Activated naive CD8-positive, alpha-beta T cell treated with anti-CD3 and anti-CD28 coated beads, Interleukin-2, amount 10 ng/mL, durations not matched to agents 7 days and 5 days (primary cell): ENCODE measurements at regions not wholly inside any gene's neighbourhood (a gene's known extent, or its start where the extent isn't known, plus 50 kb on each side); places are given as distances from the start of the nearest gene placed in this dataset.

Source experiments
- ATAC-seq: fragments of 150-1000 bp; cut with Tn5 transposase; one replicate; pipeline ENCODE4 v1.10.0; 2021; ENCODE audit warnings: low read depth, moderate library complexity
- POLR2A ChIA-PET: fragments of 350-600 bp; sonication (Branson Sonifier 250); formaldehyde crosslinking; loops from one replicate; lab custom pipeline; 2021; ENCODE audit warnings: antibody characterized with exemption; lab: Charles Lee
- DNase-seq: peaks from one replicate; pipeline ENCODE4 v3.0.0; 2021
- H3K27ac Mint-ChIP-seq: one replicate; pipeline ENCODE4 v1.8.0; 2022; ENCODE audit warnings: mild to moderate bottlenecking, mixed read lengths
- H3K27me3 Mint-ChIP-seq: one replicate; pipeline ENCODE4 v1.8.0; 2022; ENCODE audit warnings: mild to moderate bottlenecking, moderate library complexity, mixed read lengths
- H3K36me3 Mint-ChIP-seq: one replicate; pipeline ENCODE4 v1.8.0; 2021; ENCODE audit warnings: mild to moderate bottlenecking, mixed read lengths
- H3K4me1 Mint-ChIP-seq: one replicate; pipeline ENCODE4 v1.8.0; 2021; ENCODE audit warnings: mixed read lengths
- H3K4me3 Mint-ChIP-seq: one replicate; pipeline ENCODE4 v1.8.0; 2022; ENCODE audit warnings: mild to moderate bottlenecking, moderate library complexity, mixed read lengths
- H3K9me3 Mint-ChIP-seq: one replicate; pipeline ENCODE4 v1.8.0; 2021; ENCODE audit warnings: mixed read lengths

DNA sequence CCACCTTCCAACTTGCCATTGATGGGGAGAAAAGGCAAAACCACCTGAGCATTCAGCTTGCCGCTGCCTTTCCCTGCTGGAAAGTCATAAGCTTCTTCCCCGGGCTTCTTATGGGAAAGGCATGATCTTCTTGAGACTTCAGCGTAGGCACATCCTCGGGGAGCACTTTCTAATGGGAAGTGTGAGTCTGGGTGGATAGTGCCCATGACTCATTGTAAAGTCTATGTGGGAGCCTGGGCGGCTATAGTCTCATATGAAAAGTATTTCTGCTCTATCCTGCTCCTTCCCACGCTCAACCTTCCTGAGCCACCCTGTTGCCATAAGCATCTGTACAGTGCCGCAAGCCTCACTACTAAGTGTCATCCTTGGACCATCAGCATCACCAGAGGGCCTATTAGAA, 309.9 kb upstream of the THBS1 start:
- POLR2A ChIA-PET, result interaction anchor here (0.6 kb wide), 1 partner anchor 621 kb away, joined by 3 read pairs; no protein-coding TSS in a partner anchor
- peaks cover 5% of the 10 kb centered on the region for H3K4me1 Mint-ChIP-seq
- H3K27ac Mint-ChIP-seq, result no peak overlapping the region
- no peaks in the 10 kb centered on the region for H3K36me3 Mint-ChIP-seq
- no peak for ATAC-seq
- no peak for DNase-seq
- H3K9me3 Mint-ChIP-seq, result no peaks in the 10 kb centered on the region
- H3K27me3 Mint-ChIP-seq, result peaks cover 2% of the 10 kb centered on the region
- no peak overlapping the region for H3K4me3 Mint-ChIP-seq

- H3K27ac Mint-ChIP-seq, result no peak overlapping the region
- H3K9me3 Mint-ChIP-seq, result no peaks in the 10 kb centered on the region
- no peaks in the 10 kb centered on the region for H3K4me1 Mint-ChIP-seq
- no peaks in the 10 kb centered on the region for H3K36me3 Mint-ChIP-seq
- no peak overlapping the region for H3K4me3 Mint-ChIP-seq
- DNase-seq, result no peak
- peaks cover 2% of the 10 kb centered on the region for H3K27me3 Mint-ChIP-seq
- no peak for ATAC-seq
- POLR2A ChIA-PET, result no interaction called here
Observed at GRCh38 chr15:39272901-39273300, 308.0 kb upstream of the THBS1 start.

DNA sequence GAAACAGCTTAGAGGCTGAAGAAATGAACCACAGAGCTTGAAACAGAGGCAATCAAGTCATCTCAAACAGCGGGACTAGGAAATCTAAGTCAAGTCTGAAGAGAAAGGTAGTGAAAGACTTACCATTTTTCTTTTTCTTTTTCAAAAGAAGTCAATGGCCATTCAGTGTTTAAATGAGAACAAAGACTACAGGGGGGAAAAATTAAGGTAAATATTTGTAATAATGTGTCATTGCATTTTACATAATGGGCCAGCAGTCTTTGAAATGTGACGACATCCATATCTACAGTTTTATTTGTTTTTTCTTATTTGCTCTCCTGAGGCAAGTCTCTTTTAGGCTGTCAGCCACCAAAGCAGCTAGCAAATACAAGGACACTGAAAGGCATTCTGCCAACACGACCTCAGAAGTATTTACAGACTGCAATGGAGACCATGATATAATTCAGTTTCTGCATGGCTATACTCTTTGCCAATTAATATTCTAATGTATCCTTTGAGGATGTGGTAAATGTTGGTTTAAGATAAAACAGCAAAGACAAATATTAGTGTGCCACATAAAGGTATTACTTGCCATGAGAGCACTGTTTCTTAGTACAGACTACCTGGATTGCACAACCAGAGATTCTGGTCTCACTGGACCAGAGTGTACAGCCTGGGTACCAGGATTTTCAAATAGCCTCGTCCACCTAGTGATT, 307.0 kb upstream of the THBS1 start:
- H3K36me3 Mint-ChIP-seq, result no peaks in the 10 kb centered on the region
- POLR2A ChIA-PET, result no interaction called here
- H3K4me3 Mint-ChIP-seq, result no peak overlapping the region

DNA sequence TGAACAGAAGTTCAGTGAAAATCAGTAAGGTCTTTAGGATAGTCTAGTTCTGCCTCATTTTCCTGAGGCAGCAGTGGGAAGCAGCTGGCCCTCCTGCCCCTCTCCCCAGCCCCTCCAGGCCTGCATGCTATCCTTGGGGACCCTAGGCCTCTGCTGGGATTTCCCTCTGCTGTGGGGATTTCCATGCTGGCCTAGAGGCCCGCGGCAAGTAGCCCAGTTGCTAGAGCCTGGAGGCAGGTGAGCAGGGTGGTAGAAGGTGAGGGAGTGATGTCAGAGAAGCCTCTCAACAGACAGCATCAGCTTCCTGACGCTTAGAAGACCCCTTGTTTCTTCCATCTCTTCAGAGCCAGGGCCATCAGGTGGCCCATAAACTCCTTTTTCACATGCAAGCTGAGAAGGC, 305.8 kb upstream of the THBS1 start:
- Mint-ChIP-seq H3K4me3 (no peak overlapping the region), H3K27me3 (peaks cover 2% of the 10 kb centered on the region), H3K36me3 (no peaks in the 10 kb centered on the region), H3K9me3 (no peaks in the 10 kb centered on the region), H3K4me1 (no peaks in the 10 kb centered on the region), H3K27ac (no peak overlapping the region)
- POLR2A ChIA-PET, result no interaction called here
- DNase-seq, result no peak
- no peak for ATAC-seq

More for the DNA sequence above, 307.0 kb upstream of the THBS1 start:
- Mint-ChIP-seq H3K4me1 (no peaks in the 10 kb centered on the region), H3K9me3 (no peaks in the 10 kb centered on the region), H3K27ac (no peak overlapping the region), H3K27me3 (peaks cover 2% of the 10 kb centered on the region)
- ATAC-seq (no peak), DNase-seq (no peak)

DNA sequence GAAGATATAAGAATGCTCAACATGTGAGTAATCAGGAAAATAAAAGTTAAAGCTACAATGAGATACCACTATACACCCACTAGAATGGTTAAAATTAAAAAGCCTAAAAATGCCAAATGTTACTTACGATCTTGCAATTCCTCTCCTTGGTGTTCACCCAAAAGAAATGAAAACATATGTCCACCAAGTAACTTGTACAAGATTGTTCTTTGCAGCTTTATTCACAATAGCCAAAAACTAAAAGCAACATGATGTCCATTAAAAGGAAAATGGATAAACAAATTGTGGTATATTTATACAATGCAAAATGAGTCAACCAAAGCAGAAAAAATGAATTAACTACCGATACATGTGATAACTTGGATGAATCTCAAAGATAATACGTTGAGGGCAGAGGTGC, 301.6 kb upstream of the THBS1 start:
- POLR2A ChIA-PET, result no interaction called here
- peaks cover 11% of the 10 kb centered on the region for H3K27me3 Mint-ChIP-seq
- H3K36me3 Mint-ChIP-seq, result no peaks in the 10 kb centered on the region

DNA sequence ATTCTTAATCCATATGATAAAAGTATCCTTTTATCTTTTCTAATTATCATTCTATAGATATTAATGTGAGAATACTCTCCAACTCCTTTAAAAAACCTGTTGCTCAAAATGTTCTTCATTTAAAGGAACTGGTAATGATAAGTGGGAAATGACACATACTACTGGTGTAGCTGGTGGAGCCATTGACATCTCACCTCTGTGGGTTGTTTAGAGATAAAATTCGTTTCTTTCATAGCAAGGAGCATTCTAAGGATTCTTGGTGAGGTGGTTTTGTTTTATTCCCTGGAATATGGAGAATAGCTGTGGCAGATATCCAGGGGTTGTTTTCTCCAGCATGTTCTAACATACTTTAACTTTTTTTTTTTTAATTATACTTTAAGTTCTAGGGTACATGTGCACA, 299.8 kb upstream of the THBS1 start:
- POLR2A ChIA-PET, result no interaction called here
- no peak overlapping the region for H3K4me3 Mint-ChIP-seq
- peaks cover 11% of the 10 kb centered on the region for H3K27me3 Mint-ChIP-seq
- peaks cover 2% of the 10 kb centered on the region for H3K9me3 Mint-ChIP-seq
- no peak overlapping the region for H3K27ac Mint-ChIP-seq
- no peaks in the 10 kb centered on the region for H3K4me1 Mint-ChIP-seq
- DNase-seq (no peak), ATAC-seq (no peak)
- no peaks in the 10 kb centered on the region for H3K36me3 Mint-ChIP-seq

More for the DNA sequence above, 301.6 kb upstream of the THBS1 start:
- ATAC-seq (no peak), DNase-seq (no peak)
- Mint-ChIP-seq H3K4me3 (no peak overlapping the region), H3K27ac (no peak overlapping the region), H3K4me1 (no peaks in the 10 kb centered on the region), H3K9me3 (peaks cover 2% of the 10 kb centered on the region)

DNA sequence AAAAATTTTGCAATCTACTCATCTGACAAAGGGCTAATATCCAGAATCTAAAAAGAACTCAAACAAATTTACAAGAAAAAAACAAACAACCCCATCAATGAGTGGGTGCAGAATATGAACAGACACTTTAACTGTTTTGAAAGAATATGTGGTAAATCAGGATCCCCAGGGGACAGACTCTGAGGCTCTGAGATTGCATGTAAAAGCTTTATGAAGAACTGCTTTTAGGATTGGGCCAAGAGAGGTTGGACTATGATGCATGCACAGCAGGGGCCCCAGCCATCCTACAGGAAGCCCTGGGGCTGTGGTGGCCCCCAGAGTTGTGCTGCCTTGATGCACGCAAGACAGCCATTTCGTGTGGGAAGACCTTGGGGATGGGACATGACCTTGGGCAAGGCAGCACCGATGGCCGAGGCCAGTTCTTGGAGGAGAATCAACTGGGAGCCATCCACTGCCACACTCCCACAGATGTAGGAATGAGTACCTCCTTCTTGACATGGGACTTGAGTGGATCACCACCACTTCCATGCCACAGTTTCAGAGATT, 298.1 kb upstream of the THBS1 start:
- DNase-seq (no peak), ATAC-seq (no peak)
- Mint-ChIP-seq H3K36me3 (no peaks in the 10 kb centered on the region), H3K27me3 (peaks cover 25% of the 10 kb centered on the region), H3K4me1 (no peaks in the 10 kb centered on the region), H3K9me3 (peaks cover 2% of the 10 kb centered on the region), H3K27ac (no peak overlapping the region), H3K4me3 (no peak overlapping the region)
- POLR2A ChIA-PET, result no interaction called here

DNA sequence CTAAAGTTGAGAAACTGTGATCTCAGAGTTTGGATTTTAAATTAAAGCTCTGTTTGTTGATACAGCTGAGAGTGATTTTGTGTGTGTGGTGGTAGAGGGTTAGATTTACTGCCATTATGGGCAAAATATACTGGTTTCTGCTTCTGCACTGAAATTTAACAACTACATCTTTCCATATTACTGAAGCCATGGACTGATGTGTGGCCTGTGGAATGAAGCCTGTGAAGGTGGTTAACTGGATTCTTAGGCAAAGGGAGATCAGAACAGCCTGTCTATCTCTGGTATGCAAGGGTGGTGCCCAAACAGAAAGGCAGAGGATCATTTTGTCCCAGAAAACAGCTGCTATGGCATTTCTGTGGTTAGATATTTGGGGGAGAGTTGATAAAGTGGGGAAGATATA, 297.3 kb upstream of the THBS1 start:
- Mint-ChIP-seq H3K4me3 (no peak overlapping the region), H3K36me3 (no peaks in the 10 kb centered on the region), H3K4me1 (no peaks in the 10 kb centered on the region), H3K27me3 (peaks cover 28% of the 10 kb centered on the region), H3K27ac (no peak overlapping the region), H3K9me3 (peaks cover 2% of the 10 kb centered on the region)
- DNase-seq, result no peak
- no peak for ATAC-seq
- POLR2A ChIA-PET, result no interaction called here

- H3K27ac Mint-ChIP-seq, result no peak overlapping the region
- POLR2A ChIA-PET, result no interaction called here
- H3K9me3 Mint-ChIP-seq, result peaks cover 2% of the 10 kb centered on the region
- no peaks in the 10 kb centered on the region for H3K36me3 Mint-ChIP-seq
- H3K4me1 Mint-ChIP-seq, result no peaks in the 10 kb centered on the region
- ATAC-seq, result no peak
- H3K27me3 Mint-ChIP-seq, result peaks cover 28% of the 10 kb centered on the region
- no peak for DNase-seq
- no peak overlapping the region for H3K4me3 Mint-ChIP-seq
Observed at GRCh38 chr15:39285071-39285470, 295.8 kb upstream of the THBS1 start.

DNA sequence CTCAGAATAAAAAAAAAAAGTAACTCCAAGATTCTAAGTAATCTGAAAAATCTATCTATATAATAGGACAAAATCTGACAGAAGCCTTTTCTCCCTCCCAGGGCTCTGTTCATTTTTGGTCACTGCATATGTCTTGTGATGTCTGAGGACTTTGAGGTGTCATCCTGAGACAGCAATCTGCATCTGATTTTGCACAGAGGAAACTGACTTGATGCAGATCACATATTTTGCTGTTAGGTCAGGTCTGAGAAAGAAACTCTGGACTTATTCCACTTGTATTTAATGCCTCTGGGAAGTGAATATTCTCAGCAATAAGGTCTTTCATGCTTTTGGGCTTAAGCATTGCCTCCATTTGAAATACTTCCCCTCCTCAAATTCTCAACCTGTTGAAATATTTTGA, 295.2 kb upstream of the THBS1 start:
- peaks cover 2% of the 10 kb centered on the region for H3K9me3 Mint-ChIP-seq
- no peak overlapping the region for H3K27ac Mint-ChIP-seq
- no peaks in the 10 kb centered on the region for H3K36me3 Mint-ChIP-seq
- POLR2A ChIA-PET, result no interaction called here
- H3K27me3 Mint-ChIP-seq, result peaks cover 28% of the 10 kb centered on the region
- H3K4me1 Mint-ChIP-seq, result no peaks in the 10 kb centered on the region
- ATAC-seq (no peak), DNase-seq (no peak)
- no peak overlapping the region for H3K4me3 Mint-ChIP-seq

DNA sequence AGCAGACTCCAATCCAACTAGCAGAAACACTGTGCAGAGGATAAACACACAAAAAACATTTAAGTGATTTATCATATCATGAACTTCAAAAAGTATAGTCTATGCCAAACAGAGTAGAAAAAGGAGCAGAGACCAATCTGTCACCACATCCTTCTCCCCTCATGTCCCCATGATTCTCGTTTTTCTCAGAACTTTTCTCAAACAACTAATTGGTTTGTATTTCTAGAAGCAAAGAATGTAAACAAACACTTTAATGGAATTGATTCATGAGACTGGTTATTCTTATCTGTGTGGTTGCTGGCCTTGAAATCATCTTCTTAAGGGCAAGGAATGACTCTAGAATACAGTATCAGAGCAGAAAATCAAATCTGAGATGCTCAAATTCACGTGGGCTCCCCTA, 294.2 kb upstream of the THBS1 start:
- peaks cover 28% of the 10 kb centered on the region for H3K27me3 Mint-ChIP-seq
- DNase-seq, result no peak

GRCh38 chr15:39287322-39288195, 293.3 kb upstream of the THBS1 start:
- Mint-ChIP-seq H3K27me3 (peaks cover 28% of the 10 kb centered on the region), H3K4me1 (no peaks in the 10 kb centered on the region), H3K27ac (no peak overlapping the region), H3K4me3 (no peak overlapping the region), H3K36me3 (no peaks in the 10 kb centered on the region), H3K9me3 (peaks cover 2% of the 10 kb centered on the region)
- POLR2A ChIA-PET, result no interaction called here
- ATAC-seq (no peak), DNase-seq (no peak)

More for the DNA sequence above, 294.2 kb upstream of the THBS1 start:
- no peaks in the 10 kb centered on the region for H3K4me1 Mint-ChIP-seq
- peaks cover 2% of the 10 kb centered on the region for H3K9me3 Mint-ChIP-seq
- no peak for ATAC-seq
- H3K4me3 Mint-ChIP-seq, result no peak overlapping the region
- H3K27ac Mint-ChIP-seq, result no peak overlapping the region
- no peaks in the 10 kb centered on the region for H3K36me3 Mint-ChIP-seq
- POLR2A ChIA-PET, result no interaction called here

GRCh38 chr15:39290711-39291435, 290.0 kb upstream of the THBS1 start:
- peaks cover 7% of the 10 kb centered on the region for H3K9me3 Mint-ChIP-seq
- no peak overlapping the region for H3K4me3 Mint-ChIP-seq
- POLR2A ChIA-PET, result no interaction called here
- no peaks in the 10 kb centered on the region for H3K4me1 Mint-ChIP-seq
- peaks cover 21% of the 10 kb centered on the region for H3K27me3 Mint-ChIP-seq
- ATAC-seq (no peak), DNase-seq (no peak)
- H3K27ac Mint-ChIP-seq, result no peak overlapping the region
- no peaks in the 10 kb centered on the region for H3K36me3 Mint-ChIP-seq
